Astrocyte (in vitro differentiated cells and primary cell): ENCODE measurements at regions not wholly inside any gene's neighbourhood (a gene's known extent, or its start where the extent isn't known, plus 50 kb on each side); places are given as distances from the start of the nearest gene placed in this dataset.

Experiments used
- DNase-seq: peaks from one replicate; pipeline ENCODE4 v3.0.0-alpha.2; 2010; ENCODE audit warnings: low read depth
- FAIRE-seq: peaks from 2 replicates; lab custom pipeline; 2011; peaks lifted over from hg19 to GRCh38; lab: Jason Lieb, UNC
- H2AFZ ChIP-seq: 2 replicates; pipeline ENCODE4 v1.6.0; 2012; ENCODE audit warnings: low read depth, low read length, inconsistent platforms
- H3K27ac ChIP-seq: 2 replicates; pipeline ENCODE4 v1.5.1; 2011; ENCODE audit warnings: low read depth, low read length, inconsistent platforms
- H3K27me3 ChIP-seq: 2 replicates; pipeline ENCODE4 v1.6.0; 2011; ENCODE audit warnings: low read length, inconsistent platforms; ENCODE audit not compliant: insufficient read depth
- H3K36me3 ChIP-seq: 2 replicates; pipeline ENCODE4 v1.5.1; 2011; ENCODE audit warnings: low read length, inconsistent platforms; ENCODE audit not compliant: insufficient read depth
- H3K4me1 ChIP-seq: 2 replicates; pipeline ENCODE4 v1.5.1; 2011; ENCODE audit warnings: low read length, inconsistent platforms; ENCODE audit not compliant: insufficient read depth
- H3K4me2 ChIP-seq: 2 replicates; pipeline ENCODE4 v1.6.0; 2012; ENCODE audit warnings: low read length, inconsistent platforms
- H3K4me3 ChIP-seq: 2 replicates; pipeline ENCODE4 v1.5.1; 2011; ENCODE audit warnings: low read depth, mild to moderate bottlenecking, low read length, inconsistent platforms; ENCODE audit not compliant: insufficient read depth
- H3K79me2 ChIP-seq: 2 replicates; pipeline ENCODE4 v1.6.0; 2012; ENCODE audit warnings: mild to moderate bottlenecking, low read length, inconsistent platforms; ENCODE audit not compliant: insufficient read depth
- H3K9ac ChIP-seq: 2 replicates; pipeline ENCODE4 v1.6.0; 2012; ENCODE audit warnings: mild to moderate bottlenecking, low read length, inconsistent platforms
- H3K9me3 ChIP-seq: 2 replicates; pipeline ENCODE4 v1.5.1; 2012; ENCODE audit warnings: low read depth, mild to moderate bottlenecking, low read length, inconsistent platforms; ENCODE audit not compliant: insufficient read depth
- H4K20me1 ChIP-seq: 2 replicates; pipeline ENCODE4 v1.6.0; 2012; ENCODE audit warnings: low read length, inconsistent platforms; ENCODE audit not compliant: insufficient read depth
- H3K27ac Mint-ChIP-seq: one replicate; pipeline ENCODE4 v1.8.0; 2021; ENCODE audit warnings: mild to moderate bottlenecking, mixed read lengths; ENCODE audit not compliant: unreplicated experiment
- H3K27me3 Mint-ChIP-seq: one replicate; pipeline ENCODE4 v1.8.0; 2021; ENCODE audit warnings: low read depth, mixed read lengths; ENCODE audit not compliant: unreplicated experiment
- H3K36me3 Mint-ChIP-seq: one replicate; pipeline ENCODE4 v1.8.0; 2021; ENCODE audit warnings: low read depth, mixed read lengths; ENCODE audit not compliant: unreplicated experiment
- H3K4me1 Mint-ChIP-seq: one replicate; pipeline ENCODE4 v1.8.0; 2021; ENCODE audit warnings: low read depth, mixed read lengths; ENCODE audit not compliant: unreplicated experiment
- H3K4me3 Mint-ChIP-seq: one replicate; pipeline ENCODE4 v1.8.0; 2021; ENCODE audit warnings: mild to moderate bottlenecking, moderate library complexity, mixed read lengths; ENCODE audit not compliant: unreplicated experiment
- H3K9me3 Mint-ChIP-seq: one replicate; pipeline ENCODE4 v1.8.0; 2021; ENCODE audit warnings: mild to moderate bottlenecking, mixed read lengths; ENCODE audit not compliant: unreplicated experiment
- CTCF ChIP-seq: IDR thresholded peaks from 2 replicates; pipeline ENCODE4 v1.5.1; 2011; ENCODE audit warnings: low read depth, mild to moderate bottlenecking, inconsistent platforms, low read length, moderate library complexity; ENCODE audit not compliant: insufficient read depth
- EZH2 ChIP-seq: IDR thresholded peaks from 2 replicates; pipeline ENCODE4 v1.6.1; 2012; ENCODE audit warnings: mild to moderate bottlenecking, low read length, inconsistent platforms; ENCODE audit not compliant: insufficient read depth

DNA sequence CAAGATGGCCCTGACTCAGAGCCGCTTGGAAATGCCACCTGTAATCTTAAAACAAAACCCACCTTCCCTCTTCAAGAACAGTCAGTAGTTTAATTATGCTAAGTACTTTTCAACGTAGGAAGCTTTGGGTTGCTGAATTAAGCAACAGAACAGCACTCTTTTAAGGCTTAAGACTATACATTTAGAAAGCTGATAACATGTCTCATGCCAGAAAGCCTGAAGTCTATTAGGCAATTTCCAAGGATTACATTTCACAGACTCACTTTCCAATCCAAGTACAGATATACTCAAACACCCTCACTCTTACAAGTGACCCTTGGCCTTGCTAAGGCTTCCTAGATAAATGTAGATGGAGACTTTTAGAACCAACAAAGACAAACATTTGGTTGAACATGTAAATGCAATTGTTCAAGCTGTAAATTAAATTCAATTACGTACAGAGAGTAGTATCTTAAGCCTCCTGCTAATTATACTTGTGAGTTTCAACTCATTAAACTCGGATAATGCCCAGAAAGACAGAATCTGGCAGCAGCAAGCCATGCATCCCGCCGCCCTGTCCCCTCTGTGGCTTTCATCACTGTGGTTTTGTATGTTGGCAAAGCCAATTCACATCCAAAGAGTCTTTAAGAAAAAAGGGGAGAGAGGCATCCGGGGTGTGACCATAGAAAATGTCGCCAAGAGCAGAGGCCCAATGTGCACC, 283.1 kb upstream of the NRP1 start:
- Histone ChIP-seq H3K27ac (no peak overlapping the region), H3K9ac (no peak overlapping the region), H2AFZ (no peak overlapping the region), H3K9me3 (no peaks in the 10 kb centered on the region), H3K79me2 (no peaks in the 10 kb centered on the region), H3K4me1 (no peaks in the 10 kb centered on the region), H3K4me2 (no peak overlapping the region), H3K27me3 (no peaks in the 10 kb centered on the region), H4K20me1 (no peaks in the 10 kb centered on the region), H3K36me3 (no peaks in the 10 kb centered on the region), H3K4me3 (no peak overlapping the region)
- Mint-ChIP-seq H3K36me3 (no peaks in the 10 kb centered on the region), H3K4me1 (peaks cover 8% of the 10 kb centered on the region), H3K9me3 (peaks cover 9% of the 10 kb centered on the region), H3K27ac (no peak overlapping the region), H3K4me3 (no peak overlapping the region), H3K27me3 (peaks cover 6% of the 10 kb centered on the region)
- no peak for DNase-seq
- TF ChIP-seq EZH2 (no peak), CTCF (no peak)
- FAIRE-seq = no peak

DNA sequence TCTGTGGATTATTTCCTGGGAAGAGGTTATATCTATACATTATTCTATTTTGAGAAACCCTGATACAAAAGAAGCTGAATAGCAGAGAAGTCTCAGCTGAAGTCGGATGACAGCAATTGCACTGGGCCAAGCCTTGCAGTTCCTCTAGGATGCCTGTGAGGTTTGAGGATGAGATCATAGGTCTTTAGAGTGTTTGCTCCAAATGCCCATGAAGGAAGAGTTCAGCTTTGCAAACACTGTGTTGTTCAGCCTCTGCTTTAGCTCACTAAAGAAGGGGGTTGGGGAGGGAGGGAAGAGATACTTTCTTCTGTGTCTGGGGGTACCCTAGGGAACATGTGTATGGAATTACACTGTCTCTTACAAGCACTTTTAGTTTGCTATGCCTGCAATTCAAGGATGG, 282.5 kb upstream of the NRP1 start:
- Mint-ChIP-seq H3K4me1 (peaks cover 14% of the 10 kb centered on the region), H3K9me3 (peaks cover 9% of the 10 kb centered on the region), H3K27me3 (peaks cover 6% of the 10 kb centered on the region), H3K27ac (no peak overlapping the region), H3K36me3 (no peaks in the 10 kb centered on the region), H3K4me3 (no peak overlapping the region)
- no peak overlapping the region for H3K9ac ChIP-seq
- no peaks in the 10 kb centered on the region for H3K27me3 ChIP-seq
- no peaks in the 10 kb centered on the region for H3K36me3 ChIP-seq
- no peaks in the 10 kb centered on the region for H3K79me2 ChIP-seq
- no peaks in the 10 kb centered on the region for H3K4me1 ChIP-seq
- FAIRE-seq (no peak), DNase-seq (peak; percentile 7)
- no peaks in the 10 kb centered on the region for H3K9me3 ChIP-seq
- no peak for TF ChIP-seq EZH2
- TF ChIP-seq CTCF = no peak
- H3K27ac ChIP-seq = no peak overlapping the region
- H3K4me2 ChIP-seq = no peak overlapping the region
- H4K20me1 ChIP-seq = no peaks in the 10 kb centered on the region
- H2AFZ ChIP-seq = no peak overlapping the region
- no peak overlapping the region for H3K4me3 ChIP-seq

DNA sequence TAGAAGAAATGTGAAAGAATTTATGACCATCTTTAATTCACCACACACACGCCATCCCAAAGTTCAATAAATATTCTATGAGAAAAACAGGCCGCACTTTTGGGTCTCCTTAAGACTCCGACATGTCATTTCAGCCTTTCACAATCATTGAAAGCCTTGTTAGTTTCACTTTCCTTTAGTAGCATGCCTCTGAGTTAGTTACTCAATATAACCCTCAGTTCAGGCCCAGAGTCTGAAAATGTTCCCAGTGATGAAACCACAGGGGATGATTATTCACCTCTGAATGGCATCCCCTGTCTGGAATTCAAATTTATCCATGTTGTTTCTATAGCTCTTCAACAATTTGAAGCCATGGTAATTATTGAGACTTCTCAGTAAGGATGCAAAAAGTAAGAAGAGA, 278.1 kb upstream of the NRP1 start:
- Histone ChIP-seq H3K4me1 (no peaks in the 10 kb centered on the region), H3K4me2 (peak overlapping the region; percentile 18), H3K9me3 (no peaks in the 10 kb centered on the region), H2AFZ (no peak overlapping the region), H3K4me3 (no peak overlapping the region), H3K27ac (no peak overlapping the region), H3K36me3 (no peaks in the 10 kb centered on the region), H3K79me2 (no peaks in the 10 kb centered on the region), H4K20me1 (no peaks in the 10 kb centered on the region), H3K9ac (no peak overlapping the region), H3K27me3 (no peaks in the 10 kb centered on the region)
- Mint-ChIP-seq H3K36me3 (no peaks in the 10 kb centered on the region), H3K9me3 (peaks cover 8% of the 10 kb centered on the region), H3K4me1 (peaks cover 14% of the 10 kb centered on the region), H3K27me3 (no peaks in the 10 kb centered on the region), H3K27ac (peak overlapping the region; percentile 85), H3K4me3 (no peak overlapping the region)
- peak; percentile 82 for FAIRE-seq
- peak; percentile 70 for DNase-seq
- TF ChIP-seq CTCF (no peak), EZH2 (no peak)
